ENCODE measurements at regions not wholly inside any gene's neighbourhood (a gene's known extent, or its start where the extent isn't known, plus 50 kb on each side); places are given as distances from the start of the nearest gene placed in this dataset.

GRCh38 chr2:150974234-150974633, 287.4 kb downstream of the RBM43 start:
- Histone ChIP-seq H3K56ac (ENCODE audit: insufficient read length, low read depth, low read length) (no peak overlapping the region), H3K27me3 (ENCODE audit: insufficient read depth, low read length) (no peaks in the 10 kb centered on the region), H2AK5ac (ENCODE audit: insufficient read length, low read length) (no peak overlapping the region), H4K8ac (replicated peaks; ENCODE audit: insufficient read length, low read depth, low read length) (no peak overlapping the region), H2BK5ac (ENCODE audit: insufficient read length, low read length) (no peak overlapping the region), H2AFZ (ENCODE audit: low read length) (no peak overlapping the region), H2BK20ac (ENCODE audit: low read depth, low read length, poor library complexity, severe bottlenecking) (no peak overlapping the region), H3K79me2 (ENCODE audit: insufficient read depth, low read length) (no peaks in the 10 kb centered on the region), H3K14ac (ENCODE audit: insufficient read depth, low read length) (no peak overlapping the region), H3K4ac (ENCODE audit: low read depth, low read length) (no peak overlapping the region), H3K4me2 (ENCODE audit: insufficient read depth, insufficient read length, low read length) (no peak overlapping the region), H3K4me1 (ENCODE audit: insufficient read depth, low read length) (peaks cover 3% of the 10 kb centered on the region; the same call in 1 of the 2 replicates), H2BK12ac (ENCODE audit: insufficient read length, low read depth, low read length) (no peak overlapping the region), H3K23ac (ENCODE audit: insufficient read length, low read depth, low read length) (no peak overlapping the region), H4K20me1 (ENCODE audit: control insufficient read depth, insufficient read depth, insufficient read length) (no peaks in the 10 kb centered on the region), H3K23me2 (ENCODE audit: insufficient read length, low read depth, low read length, poor library complexity, severe bottlenecking) (no peaks in the 10 kb centered on the region), H3K27ac (ENCODE audit: insufficient read length, low read depth, low read length) (no peak overlapping the region), H4K91ac (ENCODE audit: insufficient read length, low read depth, low read length) (no peak overlapping the region), H3K9me3 (ENCODE audit: control insufficient read depth, low read depth, low read length) (no peaks in the 10 kb centered on the region), H3T11ph (ENCODE audit: low read length) (no peak overlapping the region), H3K9ac (ENCODE audit: extremely low read depth, insufficient read length, low read length) (no peak overlapping the region), H2BK15ac (ENCODE audit: low read depth, low read length) (no peak overlapping the region), H2BK120ac (ENCODE audit: low read depth, low read length, poor library complexity, severe bottlenecking) (no peak overlapping the region), H3K18ac (ENCODE audit: insufficient read length, low read depth, low read length) (no peak overlapping the region), H4K5ac (ENCODE audit: insufficient read length, low read depth, low read length) (no peak overlapping the region), H3K79me1 (ENCODE audit: insufficient read depth, low read depth, low read length, poor library complexity, severe bottlenecking) (no peaks in the 10 kb centered on the region)
- Mint-ChIP-seq H3K27me3 (ENCODE audit: low read depth) (no peaks in the 10 kb centered on the region), H3K9me3 (peaks cover 0 to 5% of the 10 kb centered on the region in 2 experiments; a peak in 2 of 5 replicates), H3K36me3 (ENCODE audit: insufficient read depth in 1 of 3, low read depth in 3 of 3) (peaks cover 0 to 2% (median 0%) of the 10 kb centered on the region in 3 experiments; a peak in 2 of 7 replicates), H3K4me3 (no peak overlapping the region), H3K4me1 (peaks cover 6% of the 10 kb centered on the region in 2 experiments), H3K27ac (no peak overlapping the region)
- TF ChIP-seq CTCF (conservative IDR thresholded peaks at IDR 0.05) = no peak
- DNase-seq = no peak
- no CpG with 5 or more reads among the region's 1 CpG for WGBS (ENCODE audit: extremely low coverage, insufficient read length, low lambda C conversion rate)

Measured in H9 (cell line).